ENCODE measurements at regions not wholly inside any gene's neighbourhood (a gene's known extent, or its start where the extent isn't known, plus 50 kb on each side); places are given as distances from the start of the nearest gene placed in this dataset.

DNA sequence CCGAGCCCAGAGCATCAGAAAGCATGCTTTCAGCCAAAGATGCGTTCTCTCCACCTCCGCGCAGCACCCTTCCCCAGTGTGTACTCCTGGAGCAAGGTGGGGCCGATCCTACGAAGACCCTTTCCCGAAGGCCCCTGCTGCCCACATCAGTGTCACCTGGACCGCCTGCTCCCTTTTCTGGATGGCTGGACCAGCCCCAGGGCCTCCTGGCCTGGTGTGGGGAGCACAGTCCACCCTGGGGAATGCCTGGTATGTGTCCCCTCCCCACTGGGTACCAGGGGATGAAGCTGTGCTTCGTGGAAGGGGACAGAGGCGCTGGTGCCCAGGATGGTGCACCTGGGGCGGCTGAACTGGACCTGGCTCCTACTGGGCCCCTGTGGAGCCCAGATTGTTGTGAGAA lies 173.8 kb downstream of the SEC14L1 start:
- Histone ChIP-seq H4K20me1 (ENCODE audit: insufficient read depth) (no peaks in the 10 kb centered on the region; the same call in 1 of the 2 replicates), H3K4me3 (no peak overlapping the region), H3K79me2 (ENCODE audit: low read depth) (peaks cover 7% of the 10 kb centered on the region), H3K4me1 (replicated peaks; ENCODE audit: insufficient read depth) (peaks cover 9% of the 10 kb centered on the region), H3K27me3 (ENCODE audit: insufficient read depth, low read depth) (no peaks in the 10 kb centered on the region), H3K4me2 (no peak overlapping the region), H3K27ac (no peak overlapping the region), H3K9me2 (ENCODE audit: insufficient read depth) (no peaks in the 10 kb centered on the region), H3F3A (ENCODE audit: insufficient read depth, low read depth) (peaks cover 14% of the 10 kb centered on the region), H3K9me3 (ENCODE audit: insufficient read depth, low read depth) (no peaks in the 10 kb centered on the region), H3K36me3 (ENCODE audit: low read depth) (no peaks in the 10 kb centered on the region), H2AFZ (no peak overlapping the region)
- TF ChIP-seq, protein P1, sequence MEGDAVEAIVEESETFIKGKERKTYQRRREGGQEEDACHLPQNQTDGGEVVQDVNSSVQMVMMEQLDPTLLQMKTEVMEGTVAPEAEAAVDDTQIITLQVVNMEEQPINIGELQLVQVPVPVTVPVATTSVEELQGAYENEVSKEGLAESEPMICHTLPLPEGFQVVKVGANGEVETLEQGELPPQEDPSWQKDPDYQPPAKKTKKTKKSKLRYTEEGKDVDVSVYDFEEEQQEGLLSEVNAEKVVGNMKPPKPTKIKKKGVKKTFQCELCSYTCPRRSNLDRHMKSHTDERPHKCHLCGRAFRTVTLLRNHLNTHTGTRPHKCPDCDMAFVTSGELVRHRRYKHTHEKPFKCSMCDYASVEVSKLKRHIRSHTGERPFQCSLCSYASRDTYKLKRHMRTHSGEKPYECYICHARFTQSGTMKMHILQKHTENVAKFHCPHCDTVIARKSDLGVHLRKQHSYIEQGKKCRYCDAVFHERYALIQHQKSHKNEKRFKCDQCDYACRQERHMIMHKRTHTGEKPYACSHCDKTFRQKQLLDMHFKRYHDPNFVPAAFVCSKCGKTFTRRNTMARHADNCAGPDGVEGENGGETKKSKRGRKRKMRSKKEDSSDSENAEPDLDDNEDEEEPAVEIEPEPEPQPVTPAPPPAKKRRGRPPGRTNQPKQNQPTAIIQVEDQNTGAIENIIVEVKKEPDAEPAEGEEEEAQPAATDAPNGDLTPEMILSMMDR (conservative IDR thresholded peaks at IDR 0.05): no peak
- no peak for TF ChIP-seq EZH2 (IDR thresholded peaks at IDR 0.05; ENCODE audit: low read depth)
- POLR2A ChIA-PET (ENCODE audit: unreplicated experiment): no interaction called here
- CTCF ChIA-PET: no interaction called here
- intact Hi-C loops (cut with micrococcal nuclease; ENCODE audit: unreplicated experiment): no loop called here
- no TSS peak for BruUV-seq (replicated peaks)
- DNase-seq: no peak

DNA sequence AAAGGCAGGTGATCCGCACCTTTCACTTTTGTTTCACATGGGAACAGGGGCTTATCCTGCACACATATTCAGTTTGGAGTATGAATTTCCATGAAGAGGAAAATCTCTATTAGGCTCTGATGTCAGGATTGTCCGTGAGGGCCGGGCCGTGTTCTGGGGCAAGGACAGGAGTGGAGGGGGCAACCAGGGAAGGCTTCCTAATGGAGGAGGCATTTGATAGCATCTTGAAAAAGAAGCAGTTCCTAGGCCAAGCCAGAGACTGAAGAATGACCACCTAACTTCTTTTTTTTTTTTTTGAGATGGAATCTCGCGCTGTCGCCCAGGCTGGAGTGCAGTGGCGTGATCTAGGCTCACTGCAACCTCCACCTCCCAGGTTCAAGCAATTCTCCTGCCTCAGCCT lies 174.2 kb downstream of the SEC14L1 start:
- Histone ChIP-seq H3K27ac (no peak overlapping the region), H3K9me2 (ENCODE audit: insufficient read depth) (no peaks in the 10 kb centered on the region), H3K4me3 (no peak overlapping the region), H3K4me1 (replicated peaks; ENCODE audit: insufficient read depth) (peaks cover 9% of the 10 kb centered on the region), H4K20me1 (ENCODE audit: insufficient read depth) (no peaks in the 10 kb centered on the region; the same call in 1 of the 2 replicates), H3K4me2 (no peak overlapping the region), H3K36me3 (ENCODE audit: low read depth) (no peaks in the 10 kb centered on the region), H3F3A (ENCODE audit: insufficient read depth, low read depth) (peaks cover 18% of the 10 kb centered on the region), H3K9me3 (ENCODE audit: insufficient read depth, low read depth) (no peaks in the 10 kb centered on the region), H3K79me2 (ENCODE audit: low read depth) (peaks cover 11% of the 10 kb centered on the region), H3K27me3 (ENCODE audit: insufficient read depth, low read depth) (no peaks in the 10 kb centered on the region), H2AFZ (no peak overlapping the region)
- BruUV-seq (replicated peaks): no TSS peak
- TF ChIP-seq, protein P1 (conservative IDR thresholded peaks at IDR 0.05): no peak
- no peak for TF ChIP-seq EZH2 (IDR thresholded peaks at IDR 0.05; ENCODE audit: low read depth)
- ChIA-PET CTCF (no interaction called here), POLR2A (ENCODE audit: unreplicated experiment) (no interaction called here)
- DNase-seq: no peak
- intact Hi-C loops (cut with micrococcal nuclease; ENCODE audit: unreplicated experiment): no loop called here

DNA sequence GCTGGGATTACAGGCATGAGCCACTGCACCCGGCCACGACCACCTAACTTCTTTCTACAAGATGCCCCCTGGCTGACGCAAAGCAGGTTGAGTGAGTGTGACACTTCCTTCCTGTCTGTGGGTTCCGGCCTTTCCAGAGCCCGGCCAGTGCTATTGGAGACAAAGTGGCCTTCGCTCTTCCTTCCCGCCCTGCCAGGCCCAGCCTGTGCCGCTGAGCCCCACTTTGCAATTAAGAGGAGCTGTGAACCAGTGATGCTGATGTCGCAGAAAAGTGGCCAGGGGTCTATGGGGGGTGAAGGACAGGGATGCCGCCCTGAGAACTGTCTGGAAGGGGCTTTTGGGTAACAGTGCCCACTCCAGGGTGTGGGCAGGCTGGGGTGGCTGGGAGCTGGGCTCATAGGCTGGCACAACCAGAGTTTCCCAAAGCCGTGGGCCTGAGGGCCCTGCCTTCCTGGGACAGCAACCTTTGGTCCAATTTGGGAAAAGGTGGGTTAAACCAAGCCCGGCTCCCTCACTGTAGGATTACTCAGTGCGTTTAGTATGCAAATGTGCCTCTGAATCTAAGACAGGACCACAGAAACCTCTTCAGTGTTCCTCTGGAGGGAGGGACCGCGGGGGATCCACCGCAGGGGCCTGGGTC lies 174.9 kb downstream of the SEC14L1 start:
- Histone ChIP-seq H3K4me3 (no peak overlapping the region), H3K79me2 (ENCODE audit: low read depth) (peaks cover 17% of the 10 kb centered on the region), H4K20me1 (ENCODE audit: insufficient read depth) (no peaks in the 10 kb centered on the region; the same call in 1 of the 2 replicates), H3K36me3 (ENCODE audit: low read depth) (no peaks in the 10 kb centered on the region), H3K4me1 (replicated peaks; ENCODE audit: insufficient read depth) (peaks cover 9% of the 10 kb centered on the region), H2AFZ (no peak overlapping the region), H3K27me3 (ENCODE audit: insufficient read depth, low read depth) (no peaks in the 10 kb centered on the region), H3K27ac (no peak overlapping the region), H3F3A (ENCODE audit: insufficient read depth, low read depth) (peaks cover 20% of the 10 kb centered on the region), H3K9me3 (ENCODE audit: insufficient read depth, low read depth) (no peaks in the 10 kb centered on the region), H3K4me2 (no peak overlapping the region), H3K9me2 (ENCODE audit: insufficient read depth) (no peaks in the 10 kb centered on the region)
- CTCF ChIA-PET: no interaction called here
- intact Hi-C loops (cut with micrococcal nuclease; ENCODE audit: unreplicated experiment): no loop called here
- DNase-seq: no peak
- POLR2A ChIA-PET (ENCODE audit: unreplicated experiment): no interaction called here
- no TSS peak for BruUV-seq (replicated peaks)
- TF ChIP-seq, protein P1 (conservative IDR thresholded peaks at IDR 0.05): no peak
- TF ChIP-seq EZH2 (IDR thresholded peaks at IDR 0.05; ENCODE audit: low read depth): no peak
